Astrocyte of the cerebellum (primary cell): ENCODE measurements at regions not wholly inside any gene's neighbourhood (a gene's known extent, or its start where the extent isn't known, plus 50 kb on each side); places are given as distances from the start of the nearest gene placed in this dataset.

Source experiments
- DNase-seq: peaks from one replicate; pipeline ENCODE4 v3.0.0-alpha.2; 2011; ENCODE audit warnings: low read depth
- H3K4me3 ChIP-seq: 2 replicates; pipeline ENCODE4 v1.5.1; 2011; ENCODE audit warnings: mild to moderate bottlenecking, low read depth, low read length, moderate library complexity
- in situ Hi-C: cut with HindIII; loops from 2 replicates; pipeline ENCODE4 v1.10.0; 2017; ENCODE audit warnings: low sequenced_read_pairs
- TF ChIP-seq, protein P1 (sequence below): IDR thresholded peaks from 2 replicates; pipeline ENCODE4 v1.5.1; 2012; ENCODE audit warnings: low read length, low read depth, moderate library complexity, mild to moderate bottlenecking; ENCODE audit errors: missing control alignments

GRCh38 chr12:25789541-25789944, 168.9 kb upstream of the RASSF8 start:
- H3K4me3 ChIP-seq, result no peak overlapping the region
- DNase-seq, result no peak
- TF ChIP-seq, protein P1, sequence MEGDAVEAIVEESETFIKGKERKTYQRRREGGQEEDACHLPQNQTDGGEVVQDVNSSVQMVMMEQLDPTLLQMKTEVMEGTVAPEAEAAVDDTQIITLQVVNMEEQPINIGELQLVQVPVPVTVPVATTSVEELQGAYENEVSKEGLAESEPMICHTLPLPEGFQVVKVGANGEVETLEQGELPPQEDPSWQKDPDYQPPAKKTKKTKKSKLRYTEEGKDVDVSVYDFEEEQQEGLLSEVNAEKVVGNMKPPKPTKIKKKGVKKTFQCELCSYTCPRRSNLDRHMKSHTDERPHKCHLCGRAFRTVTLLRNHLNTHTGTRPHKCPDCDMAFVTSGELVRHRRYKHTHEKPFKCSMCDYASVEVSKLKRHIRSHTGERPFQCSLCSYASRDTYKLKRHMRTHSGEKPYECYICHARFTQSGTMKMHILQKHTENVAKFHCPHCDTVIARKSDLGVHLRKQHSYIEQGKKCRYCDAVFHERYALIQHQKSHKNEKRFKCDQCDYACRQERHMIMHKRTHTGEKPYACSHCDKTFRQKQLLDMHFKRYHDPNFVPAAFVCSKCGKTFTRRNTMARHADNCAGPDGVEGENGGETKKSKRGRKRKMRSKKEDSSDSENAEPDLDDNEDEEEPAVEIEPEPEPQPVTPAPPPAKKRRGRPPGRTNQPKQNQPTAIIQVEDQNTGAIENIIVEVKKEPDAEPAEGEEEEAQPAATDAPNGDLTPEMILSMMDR, result no peak
- in situ Hi-C loops, result no loop called here

GRCh38 chr12:25792031-25792430, 166.5 kb upstream of the RASSF8 start:
- no peak overlapping the region for H3K4me3 ChIP-seq
- no peak for DNase-seq
- TF ChIP-seq, protein P1, result no peak
- in situ Hi-C loops, result no loop called here

- no peak for DNase-seq
- no peak overlapping the region for H3K4me3 ChIP-seq
- TF ChIP-seq, protein P1, result no peak
- in situ Hi-C loops, result no loop called here
Measured at GRCh38 chr12:25793196-25793595, 165.3 kb upstream of the RASSF8 start.

DNA sequence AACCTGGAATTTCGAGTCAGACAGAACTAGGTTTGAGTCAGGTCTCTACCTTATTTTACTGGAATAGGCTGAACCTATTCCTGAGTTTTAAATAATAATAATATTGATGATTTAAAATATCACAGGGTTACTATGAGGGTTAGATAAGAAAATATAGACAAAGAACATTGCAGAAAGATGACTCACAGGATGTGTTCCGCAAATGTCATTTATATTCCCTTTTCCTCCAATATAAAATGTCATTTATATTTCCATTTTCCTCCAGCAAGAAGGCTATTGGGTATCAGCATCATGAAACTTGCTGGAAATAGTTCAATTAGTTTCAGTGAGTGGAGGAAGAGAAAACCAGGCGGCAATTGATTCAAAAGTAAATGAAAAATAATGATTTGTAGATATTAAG, 163.9 kb upstream of the RASSF8 start:
- TF ChIP-seq, protein P1, result no peak
- no peak for DNase-seq
- in situ Hi-C loops, result no loop called here
- H3K4me3 ChIP-seq, result no peak overlapping the region

- in situ Hi-C loops, result no loop called here
- TF ChIP-seq, protein P1, result no peak
- no peak for DNase-seq
- H3K4me3 ChIP-seq, result no peak overlapping the region
Measured at GRCh38 chr12:25796523-25797000, 161.9 kb upstream of the RASSF8 start.

DNA sequence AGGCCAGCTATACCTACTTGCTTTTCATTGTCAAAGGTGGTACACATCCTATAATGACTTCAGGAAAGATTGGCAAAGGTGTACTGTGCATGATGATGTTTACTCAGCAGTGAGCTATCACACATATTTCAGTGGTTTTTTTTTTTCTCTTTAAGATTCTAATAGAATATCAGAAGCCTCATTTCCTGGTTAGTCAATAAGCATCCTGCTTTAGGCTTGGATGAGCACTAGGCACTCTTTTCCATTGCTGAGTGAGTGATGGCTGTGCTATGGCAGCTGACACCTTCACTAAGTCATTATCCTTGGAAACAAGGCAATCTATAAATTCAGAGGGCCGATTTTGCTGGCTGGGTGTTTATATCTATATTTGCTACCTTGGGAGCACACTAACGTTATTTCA, 161.1 kb upstream of the RASSF8 start:
- TF ChIP-seq, protein P1, result no peak
- in situ Hi-C loops, result no loop called here
- H3K4me3 ChIP-seq, result no peak overlapping the region
- no peak for DNase-seq

DNA sequence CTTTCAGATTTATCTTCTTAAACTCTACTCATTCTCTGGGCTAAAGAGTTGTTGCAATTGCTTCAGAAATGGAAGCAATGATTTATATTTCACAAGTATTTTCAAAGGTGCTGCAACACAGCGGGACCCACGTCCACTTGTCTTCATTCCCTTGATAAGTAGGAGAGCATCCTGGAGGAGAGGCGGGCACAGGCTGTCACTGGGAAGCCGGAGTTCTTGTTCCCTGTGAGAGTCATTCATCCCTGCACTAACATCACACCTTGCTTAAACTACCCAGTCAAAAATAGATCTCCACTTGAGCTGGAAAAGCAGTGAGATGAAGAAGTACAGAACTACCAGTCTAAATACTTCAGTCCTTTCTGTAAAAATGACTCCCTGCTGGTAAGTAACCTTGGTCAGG, 160.5 kb upstream of the RASSF8 start:
- DNase-seq, result no peak
- in situ Hi-C loops, result no loop called here
- TF ChIP-seq, protein P1, result no peak

More for the DNA sequence above, 160.5 kb upstream of the RASSF8 start:
- no peak overlapping the region for H3K4me3 ChIP-seq
